Trophoblast cell (in vitro differentiated cells and primary cell): ENCODE measurements at regions not wholly inside any gene's neighbourhood (a gene's known extent, or its start where the extent isn't known, plus 50 kb on each side); places are given as distances from the start of the nearest gene placed in this dataset.

Source experiments
- DNase-seq, 2 donors: peaks; one replicate each; pipeline ENCODE4 v3.0.0-alpha.2; 2016
- H2AFZ ChIP-seq: 2 replicates; pipeline ENCODE4 v1.6.1; 2013; ENCODE audit warnings: low read length, moderate library complexity, mild to moderate bottlenecking; ENCODE audit not compliant: insufficient read depth, poor library complexity
- H2AK5ac ChIP-seq: 2 replicates; pipeline ENCODE4 v1.6.1; 2013; ENCODE audit warnings: mild to moderate bottlenecking, low read length
- H2BK120ac ChIP-seq: 2 replicates; pipeline ENCODE4 v1.6.1; 2013; ENCODE audit warnings: low read length, mild to moderate bottlenecking, moderate library complexity; ENCODE audit not compliant: insufficient read depth, poor library complexity
- H2BK12ac ChIP-seq: 2 replicates; pipeline ENCODE4 v1.6.1; 2013; ENCODE audit warnings: mild to moderate bottlenecking, low read length, moderate library complexity
- H2BK5ac ChIP-seq: 2 replicates; pipeline ENCODE4 v1.6.1; 2013; ENCODE audit warnings: low read length, low read depth, moderate library complexity, mild to moderate bottlenecking; ENCODE audit not compliant: poor library complexity
- H3K14ac ChIP-seq: 2 replicates; pipeline ENCODE4 v1.6.1; 2013; ENCODE audit warnings: mild to moderate bottlenecking, low read length
- H3K18ac ChIP-seq: 2 replicates; pipeline ENCODE4 v1.6.1; 2013; ENCODE audit warnings: mild to moderate bottlenecking, low read length
- H3K23ac ChIP-seq: 2 replicates; pipeline ENCODE4 v1.6.1; 2013; ENCODE audit warnings: low read length
- H3K27ac ChIP-seq: 2 replicates; pipeline ENCODE4 v1.5.1; 2013; ENCODE audit warnings: low read depth, mild to moderate bottlenecking, inconsistent platforms, low read length, moderate library complexity
- H3K27me3 ChIP-seq: 2 replicates; pipeline ENCODE4 v1.6.1; 2013; ENCODE audit warnings: inconsistent platforms, mild to moderate bottlenecking, low read length, moderate library complexity; ENCODE audit not compliant: insufficient read depth
- H3K36me3 ChIP-seq, 2 experiments: 1 replicate in 1 of 2; 2 replicates in 1 of 2; pipeline ENCODE4 v1.6.1; 2013; ENCODE audit warnings: low read length in 2 of 2, mild to moderate bottlenecking in 2 of 2, moderate library complexity in 1 of 2; ENCODE audit not compliant: insufficient read depth in 2 of 2, control insufficient read depth in 1 of 2
- H3K4ac ChIP-seq: 2 replicates; pipeline ENCODE4 v1.6.1; 2013; ENCODE audit warnings: low read depth, mild to moderate bottlenecking, low read length, moderate library complexity
- H3K4me1 ChIP-seq, 2 experiments: 1 replicate in 1 of 2; 2 replicates in 1 of 2; pipeline ENCODE4 v1.6.1; 2013; ENCODE audit warnings: low read length in 2 of 2, mild to moderate bottlenecking in 2 of 2, moderate library complexity in 1 of 2; ENCODE audit not compliant: insufficient read depth in 2 of 2, control insufficient read depth in 1 of 2
- H3K4me2 ChIP-seq: 2 replicates; pipeline ENCODE4 v1.6.1; 2013; ENCODE audit warnings: inconsistent platforms, mild to moderate bottlenecking, low read length, moderate library complexity
- H3K4me3 ChIP-seq: 2 replicates; pipeline ENCODE4 v1.5.1; 2013; ENCODE audit warnings: mild to moderate bottlenecking, low read depth, low read length, inconsistent platforms
- H3K79me1 ChIP-seq: one replicate; pipeline ENCODE4 v1.6.1; 2013; ENCODE audit warnings: low read length
- H3K79me2 ChIP-seq: 2 replicates; pipeline ENCODE4 v1.6.1; 2013; ENCODE audit warnings: low read length, mild to moderate bottlenecking; ENCODE audit not compliant: control insufficient read depth, insufficient read depth, poor library complexity
- H3K9ac ChIP-seq: 2 replicates; pipeline ENCODE4 v1.6.1; 2013; ENCODE audit warnings: mild to moderate bottlenecking, low read length
- H3K9me3 ChIP-seq: 2 replicates; pipeline ENCODE4 v1.6.1; 2013; ENCODE audit warnings: low read depth, mild to moderate bottlenecking, control low read depth, inconsistent platforms, low read length; ENCODE audit not compliant: insufficient read depth
- H4K12ac ChIP-seq: 2 replicates; pipeline ENCODE4 v1.6.1; 2013; ENCODE audit warnings: low read depth, mild to moderate bottlenecking, low read length, moderate library complexity
- H4K8ac ChIP-seq: 2 replicates; pipeline ENCODE4 v1.6.1; 2013; ENCODE audit warnings: low read depth, mild to moderate bottlenecking, low read length, moderate library complexity
- H4K91ac ChIP-seq: one replicate; pipeline ENCODE4 v1.6.1; 2013; ENCODE audit warnings: low read depth, mild to moderate bottlenecking, low read length, moderate library complexity
- WGBS: extraction: QIAGEN DNeasy Blood & Tissue Kit; methylation state at CpG from one replicate; pipeline ENCODE4 v1.1.7; 2013; ENCODE audit warnings: missing lambda C conversion rate; ENCODE audit not compliant: insufficient read length, insufficient coverage; ENCODE audit errors: extremely low coverage; 5-methylcytosine and 5-hydroxymethylcytosine counted together

- Histone ChIP-seq H2BK12ac (no peak overlapping the region), H2BK5ac (no peak overlapping the region), H2AFZ (no peak overlapping the region), H3K36me3 (no peaks in the 10 kb centered on the region), H3K79me2 (no peaks in the 10 kb centered on the region), H2BK120ac (no peak overlapping the region), H3K27me3 (no peaks in the 10 kb centered on the region), H3K4me1 (peaks cover 0 to 1% of the 10 kb centered on the region in 2 experiments), H3K4me2 (no peak overlapping the region), H3K4ac (no peak overlapping the region), H3K4me3 (no peak overlapping the region), H3K27ac (no peak overlapping the region), H4K8ac (no peak overlapping the region), H3K14ac (no peak overlapping the region), H2AK5ac (no peak overlapping the region), H3K23ac (no peak overlapping the region), H3K18ac (no peak overlapping the region), H3K79me1 (no peaks in the 10 kb centered on the region), H4K12ac (no peak overlapping the region), H4K91ac (no peak overlapping the region), H3K9me3 (no peaks in the 10 kb centered on the region), H3K9ac (no peak overlapping the region)
- no CpG with 5 or more reads among the region's 6 CpGs for WGBS
- no peak for DNase-seq
These were observed 90.3 kb upstream of the NXT1 start for GRCh38 chr20:23260181-23260840.

GRCh38 chr20:23258747-23259121 is 91.9 kb upstream of the NXT1 start:
- Histone ChIP-seq H3K18ac (no peak overlapping the region), H3K27me3 (no peaks in the 10 kb centered on the region), H2BK5ac (no peak overlapping the region), H2BK12ac (no peak overlapping the region), H3K23ac (no peak overlapping the region), H3K36me3 (no peaks in the 10 kb centered on the region), H3K27ac (no peak overlapping the region), H3K79me1 (no peaks in the 10 kb centered on the region), H2BK120ac (no peak overlapping the region), H2AK5ac (no peak overlapping the region), H2AFZ (no peak overlapping the region), H3K4me3 (no peak overlapping the region), H4K91ac (no peak overlapping the region), H3K14ac (no peak overlapping the region), H3K9ac (no peak overlapping the region), H3K4ac (no peak overlapping the region), H3K9me3 (peaks cover 2% of the 10 kb centered on the region), H4K8ac (no peak overlapping the region), H3K79me2 (no peaks in the 10 kb centered on the region), H3K4me1 (peaks cover 0 to 1% of the 10 kb centered on the region in 2 experiments), H3K4me2 (no peak overlapping the region), H4K12ac (no peak overlapping the region)
- no peak for DNase-seq
- no CpG with 5 or more reads among the region's 3 CpGs for WGBS

- no CpG with 5 or more reads among the region's 8 CpGs for WGBS
- Histone ChIP-seq H3K79me2 (no peaks in the 10 kb centered on the region), H2BK120ac (no peak overlapping the region)
These were observed 92.5 kb upstream of the NXT1 start for GRCh38 chr20:23257848-23258746.

GRCh38 chr20:23257106-23257761 is 93.4 kb upstream of the NXT1 start:
- Histone ChIP-seq H2AK5ac (no peak overlapping the region), H2AFZ (no peak overlapping the region), H4K12ac (no peak overlapping the region), H2BK5ac (no peak overlapping the region), H3K79me2 (no peaks in the 10 kb centered on the region), H3K4ac (no peak overlapping the region), H3K27ac (no peak overlapping the region), H4K8ac (no peak overlapping the region), H3K14ac (no peak overlapping the region), H3K18ac (no peak overlapping the region), H3K9me3 (peaks cover 2% of the 10 kb centered on the region), H3K4me2 (no peak overlapping the region), H4K91ac (no peak overlapping the region), H3K36me3 (no peaks in the 10 kb centered on the region), H3K23ac (no peak overlapping the region), H3K4me1 (peaks cover 0 to 1% of the 10 kb centered on the region in 2 experiments), H3K9ac (no peak overlapping the region), H3K27me3 (no peaks in the 10 kb centered on the region), H3K4me3 (no peak overlapping the region), H3K79me1 (no peaks in the 10 kb centered on the region), H2BK120ac (no peak overlapping the region), H2BK12ac (no peak overlapping the region)
- WGBS: no CpG with 5 or more reads among the region's 12 CpGs
- DNase-seq: no peak

More at GRCh38 chr20:23257848-23258746, 92.5 kb upstream of the NXT1 start:
- no peak overlapping the region for H4K8ac ChIP-seq
- H3K4me2 ChIP-seq: no peak overlapping the region
- no peaks in the 10 kb centered on the region for H3K27me3 ChIP-seq
- H3K4me3 ChIP-seq: no peak overlapping the region
- H2BK5ac ChIP-seq: no peak overlapping the region
- no peak overlapping the region for H3K18ac ChIP-seq
- H4K12ac ChIP-seq: no peak overlapping the region
- no peak overlapping the region for H4K91ac ChIP-seq
- no peak overlapping the region for H2BK12ac ChIP-seq
- H2AK5ac ChIP-seq: no peak overlapping the region
- peak; percentile 38 to 82 for DNase-seq
- H3K27ac ChIP-seq: no peak overlapping the region
- H3K9ac ChIP-seq: no peak overlapping the region
- H3K4me1 ChIP-seq: peaks cover 0 to 1% of the 10 kb centered on the region in 2 experiments
- H3K4ac ChIP-seq: no peak overlapping the region
- no peaks in the 10 kb centered on the region for H3K36me3 ChIP-seq
- H3K79me1 ChIP-seq: no peaks in the 10 kb centered on the region
- no peak overlapping the region for H2AFZ ChIP-seq
- H3K9me3 ChIP-seq: peaks cover 2% of the 10 kb centered on the region
- no peak overlapping the region for H3K23ac ChIP-seq
- no peak overlapping the region for H3K14ac ChIP-seq
